ENCODE measurements at regions not wholly inside any gene's neighbourhood (a gene's known extent, or its start where the extent isn't known, plus 50 kb on each side); places are given as distances from the start of the nearest gene placed in this dataset.

GRCh38 chr1:83689921-83690868 lies 308.7 kb downstream of the TTLL7 start:
- no peaks in the 10 kb centered on the region for H3K36me3 ChIP-seq (ENCODE audit: control insufficient read depth in 2 of 2, insufficient read depth in 2 of 2, low read length in 1 of 2)
- H4K20me1 ChIP-seq (ENCODE audit: control insufficient read depth, insufficient read depth): no peaks in the 10 kb centered on the region
- peaks cover 2% of the 10 kb centered on the region; the same call in 2 of the 3 replicates for H3K9me3 ChIP-seq (replicated peaks; ENCODE audit: control insufficient read depth, insufficient read depth, low read length)
- no peaks in the 10 kb centered on the region for H3K4me1 ChIP-seq (ENCODE audit: control insufficient read depth, insufficient read depth, low read length)
- intact Hi-C loops (cut with micrococcal nuclease; ENCODE audit: unreplicated experiment) (no loop called here), in situ Hi-C loops (cut with MboI) (no loop called here)
- H2AFZ ChIP-seq (ENCODE audit: control insufficient read depth, low read depth, low read length): peak overlapping the region; percentile 51; the same call in 1 of the 2 replicates
- H3K9ac ChIP-seq (ENCODE audit: control insufficient read depth, insufficient read depth, low read length): no peak overlapping the region
- SMC1A ChIA-PET (ENCODE audit: uncharacterized antibody, unreplicated experiment): no interaction called here
- TF ChIP-seq IKZF1 (conservative IDR thresholded peaks at IDR 0.05) (no peak), MLLT1 (IDR thresholded peaks at IDR 0.05) (no peak), HDGF (IDR thresholded peaks at IDR 0.05) (no peak), IKZF2 (IDR thresholded peaks at IDR 0.05) (no peak), SPI1 (IDR thresholded peaks at IDR 0.05; ENCODE audit: borderline replicate concordance, insufficient read depth, low read depth, low read length) (peak; percentile 77; the same call in 1 of the 2 replicates), RUNX3 (IDR thresholded peaks at IDR 0.05; ENCODE audit: low read length) (peak; percentile 38), SRF (IDR thresholded peaks at IDR 0.05; ENCODE audit: low read depth in 2 of 2, low read length in 2 of 2) (peak in 1 of 2 experiments; percentile 59; a peak in 1 of 4 replicates)
- ATAC-seq: no peak
- H3K4me2 ChIP-seq (ENCODE audit: control insufficient read depth, insufficient read depth): no peak overlapping the region
- peak overlapping the region; percentile 44; the same call in 1 of the 2 replicates for H3K27ac ChIP-seq (ENCODE audit: control insufficient read depth, insufficient read depth)
- CTCF ChIA-PET: no interaction called here
- no peak overlapping the region for H3K4me3 ChIP-seq
- POLR2A ChIA-PET: no interaction called here
- no peaks in the 10 kb centered on the region for H3K79me2 ChIP-seq (ENCODE audit: control insufficient read depth, insufficient read depth, low read length)
- no TSS peak for BruUV-seq (replicated peaks)
- FAIRE-seq: no peak
- WGBS (ENCODE audit: insufficient coverage, insufficient replicate concordance, low lambda C conversion rate, missing lambda C conversion rate): 21% methylated on average over 6 of the region's 6 CpGs
- no peaks in the 10 kb centered on the region; a peak in 1 of 4 replicates for H3K27me3 ChIP-seq (replicated peaks in 1 of 2; ENCODE audit: control insufficient read depth in 2 of 2, insufficient read depth in 2 of 2, low read length in 1 of 2)
- peak; percentile 11 for DNase-seq (ENCODE audit: low read depth, low spot score)
- RAD21 ChIA-PET (ENCODE audit: unreplicated experiment): no interaction called here
